ENCODE measurements at regions not wholly inside any gene's neighbourhood (a gene's known extent, or its start where the extent isn't known, plus 50 kb on each side); places are given as distances from the start of the nearest gene placed in this dataset.

DNA sequence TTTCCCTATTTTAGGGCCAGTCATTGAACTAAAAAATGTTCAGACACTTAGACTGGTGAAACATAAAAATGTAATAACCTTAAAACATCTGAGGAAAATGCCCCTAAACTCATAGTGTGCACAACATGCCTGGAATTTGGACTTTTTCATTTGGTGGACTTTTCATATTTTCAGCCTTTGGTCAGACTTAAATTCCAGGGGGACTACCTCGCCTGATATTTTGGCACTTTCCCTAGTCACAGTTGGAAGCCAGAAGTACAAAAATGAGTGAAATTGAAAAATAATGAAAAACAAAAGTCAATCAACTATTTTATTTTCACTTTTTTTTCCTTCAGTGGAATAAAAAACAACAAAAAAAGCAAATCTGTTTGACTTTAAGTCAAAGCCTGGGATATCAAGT lies 256.2 kb downstream of the ACTL7B start:
- DNase-seq, result no peak

DNA sequence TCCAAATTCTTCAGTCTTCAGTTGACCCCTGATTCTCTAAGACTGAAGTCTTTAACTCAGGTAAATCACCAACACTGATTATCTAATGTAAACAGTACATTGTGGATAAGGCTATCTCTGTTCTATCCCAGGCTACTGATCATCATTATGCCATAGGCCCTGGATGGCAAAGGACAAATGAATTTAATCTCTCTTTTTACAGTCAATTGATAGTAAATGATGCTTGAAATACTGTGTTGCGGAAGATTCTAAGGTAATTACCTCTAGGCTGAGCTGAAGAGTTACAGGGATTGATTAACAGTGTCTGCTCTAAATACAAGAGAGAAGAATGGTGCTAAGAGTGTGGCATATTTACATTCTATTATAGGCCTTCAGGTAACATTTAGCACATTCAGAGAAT lies 264.7 kb downstream of the ACTL7B start:
- no peak for DNase-seq

DNA sequence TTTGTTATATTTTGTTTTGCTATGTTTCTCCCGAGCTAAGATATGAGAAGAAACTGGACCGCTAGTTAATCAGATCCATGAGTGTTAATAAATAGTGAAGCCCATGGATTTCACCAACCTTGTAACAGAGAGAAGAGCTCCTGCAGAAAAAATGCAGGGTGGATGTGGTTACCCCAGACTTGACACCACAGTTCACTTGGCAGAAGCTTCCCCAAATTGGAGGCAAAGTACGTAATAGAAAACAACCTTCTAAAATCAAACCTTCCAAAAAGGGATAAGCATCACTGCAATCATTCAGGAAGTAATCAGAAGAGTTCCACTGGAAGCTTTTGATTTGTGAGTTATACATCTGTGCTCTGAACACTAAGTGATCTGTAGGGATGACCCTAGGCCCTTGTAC lies 267.5 kb downstream of the ACTL7B start:
- DNase-seq, result no peak

DNA sequence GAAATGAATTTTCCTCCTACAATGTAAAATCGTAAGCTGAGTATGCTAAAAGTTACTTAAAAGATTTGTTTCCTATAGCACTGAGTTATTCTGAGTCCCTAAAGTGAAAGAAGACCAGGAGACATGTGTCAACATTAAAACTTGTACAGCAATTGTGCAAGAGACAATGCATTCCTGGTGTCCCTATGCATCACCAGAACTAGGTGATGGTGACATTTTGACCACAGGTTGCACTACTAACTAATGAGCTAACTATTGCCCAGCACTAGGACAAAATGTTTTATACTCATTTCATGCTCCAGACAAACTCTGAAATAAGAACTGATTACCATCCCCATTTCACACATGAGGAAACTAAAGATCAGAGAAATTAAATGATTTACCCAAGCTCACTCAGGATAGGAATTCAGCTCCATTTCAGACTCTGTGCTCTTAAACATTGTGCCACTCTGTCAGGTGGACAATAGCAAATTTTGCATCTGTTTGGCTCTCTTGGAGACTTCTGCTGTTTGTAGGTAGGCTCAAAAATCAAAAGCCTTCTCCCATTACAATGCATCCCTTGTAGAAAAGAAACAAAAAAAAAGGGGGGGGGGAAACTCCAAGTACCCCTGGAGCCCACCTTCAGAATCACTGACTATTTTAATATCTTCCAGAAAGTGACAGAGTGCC lies 269.2 kb downstream of the ACTL7B start:
- DNase-seq, result no peak

DNA sequence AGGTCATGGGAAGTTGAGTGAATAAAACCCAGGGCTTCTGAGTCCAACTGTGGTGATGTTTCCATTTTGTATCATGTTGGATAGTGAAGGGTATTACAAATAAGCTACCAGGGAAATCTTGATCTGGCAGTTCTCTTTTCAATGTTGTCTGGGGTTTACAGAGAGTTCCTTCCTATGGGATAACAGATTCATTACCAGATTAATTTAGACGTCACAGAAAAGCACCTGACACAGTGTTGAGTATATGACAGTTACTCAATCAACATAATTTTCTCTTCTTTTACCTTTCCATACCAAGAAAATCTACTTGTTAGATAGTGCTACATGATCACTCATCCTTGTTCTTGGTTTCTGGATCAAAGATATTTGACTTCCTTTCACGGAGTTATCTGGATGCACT lies 270.9 kb downstream of the ACTL7B start:
- no peak for DNase-seq

DNA sequence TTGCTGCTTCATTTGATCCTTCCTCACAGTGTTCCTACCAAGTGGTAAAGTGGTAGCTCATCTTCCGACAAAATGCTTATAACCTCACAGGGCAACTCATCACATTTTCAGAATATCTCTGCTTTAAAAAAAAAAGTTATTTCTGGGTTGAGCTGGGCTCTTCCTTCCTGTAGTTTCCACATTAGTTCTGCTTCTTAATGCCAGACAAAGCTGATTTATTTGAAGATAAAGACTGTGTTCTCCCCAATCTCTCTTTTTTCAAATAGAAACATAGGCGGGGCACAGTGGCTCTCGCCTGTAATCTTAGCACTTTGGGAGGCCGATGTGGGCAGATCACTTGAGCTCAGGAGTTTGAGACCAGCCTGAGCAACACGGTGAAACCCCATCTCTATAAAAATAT lies 273.1 kb downstream of the ACTL7B start:
- DNase-seq, result no peak

DNA sequence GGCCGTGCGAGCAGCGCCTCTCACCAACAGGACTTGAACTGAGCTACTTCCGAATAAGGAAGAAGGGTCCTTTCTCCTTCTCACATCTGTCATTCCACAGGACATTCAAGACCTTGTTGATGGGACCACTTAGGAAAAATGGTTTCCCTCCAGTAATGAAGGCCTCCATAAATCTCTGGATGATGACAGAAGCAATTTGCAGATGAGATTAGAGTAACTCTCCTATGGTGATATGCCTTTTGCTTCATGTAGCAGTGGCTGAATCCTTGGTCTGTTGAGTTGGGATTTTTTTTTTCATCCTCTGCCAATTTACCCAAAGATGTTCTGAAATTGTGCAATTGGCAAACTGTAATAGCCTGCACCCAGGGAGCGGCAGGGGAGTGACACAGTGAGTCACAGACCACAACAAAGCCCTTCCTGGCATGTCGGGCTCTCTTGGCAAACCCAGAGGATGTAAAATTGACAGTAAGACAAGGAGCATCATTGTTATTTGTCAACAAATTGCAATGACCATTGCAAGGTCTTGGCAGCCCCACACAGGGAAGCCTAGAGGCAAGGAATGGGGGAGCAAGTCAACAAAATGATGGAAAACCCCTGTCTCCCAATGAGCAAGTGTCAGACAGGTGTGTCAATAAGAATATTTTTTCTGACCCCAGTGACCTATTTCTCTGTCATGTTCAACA lies 275.9 kb downstream of the ACTL7B start:
- no peak for DNase-seq

DNA sequence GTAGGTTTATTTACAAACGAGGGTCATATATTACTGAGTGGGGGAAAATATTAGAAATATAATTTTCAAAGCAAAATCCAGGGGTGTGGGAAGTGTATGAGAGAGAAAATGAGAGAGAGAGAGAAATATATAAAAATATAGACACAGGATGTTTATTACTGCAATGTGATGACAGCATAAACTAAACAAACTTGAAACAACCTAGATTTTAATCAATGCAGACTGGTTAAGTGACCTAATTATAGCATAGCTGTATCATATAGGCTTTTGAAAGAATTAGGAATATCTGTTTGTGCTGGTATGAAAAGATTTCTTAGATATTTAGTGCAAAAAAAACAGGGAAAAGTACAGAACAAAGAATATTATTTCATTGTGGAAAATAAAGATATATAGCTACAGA lies 280.5 kb downstream of the ACTL7B start:
- DNase-seq, result no peak

DNA sequence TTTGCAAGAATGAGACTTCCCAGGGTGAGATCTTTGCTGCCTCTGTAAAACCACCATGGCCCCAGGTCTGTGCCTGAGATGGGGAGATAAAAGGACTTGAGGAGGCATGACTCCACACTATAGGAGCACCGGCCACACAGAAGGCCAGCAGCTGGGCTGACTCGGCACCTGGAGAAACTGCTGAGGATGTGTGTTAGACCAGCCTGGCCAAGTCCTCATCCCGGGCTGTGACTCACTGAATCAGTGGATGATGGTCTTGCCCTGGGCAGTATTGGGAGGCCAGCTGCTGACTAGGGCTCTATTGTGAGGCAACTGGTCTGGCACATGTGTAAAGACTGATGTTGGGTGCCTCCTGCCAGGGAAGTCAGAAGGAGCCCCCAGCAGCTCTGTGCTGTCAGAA lies 286.2 kb downstream of the ACTL7B start:
- DNase-seq, result no peak

DNA sequence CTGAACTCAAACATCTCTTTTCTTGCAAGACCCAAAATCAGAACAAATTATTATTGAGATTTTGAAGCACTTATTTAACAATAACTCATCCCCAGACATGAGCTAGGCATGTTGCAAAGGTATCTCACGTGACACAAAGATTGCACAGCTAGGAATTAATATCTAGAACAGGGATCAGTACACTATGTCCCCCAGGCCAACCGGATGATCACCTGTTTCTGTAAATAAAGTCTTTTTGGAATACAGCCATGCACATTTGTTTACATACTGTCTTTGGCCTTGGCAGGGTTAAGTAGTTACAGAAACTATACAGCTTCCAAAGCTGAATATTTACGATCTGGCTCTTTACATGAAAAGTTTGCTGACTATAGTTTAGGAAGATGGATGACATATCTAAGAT lies 287.7 kb downstream of the ACTL7B start:
- peak; percentile 6 for DNase-seq

DNA sequence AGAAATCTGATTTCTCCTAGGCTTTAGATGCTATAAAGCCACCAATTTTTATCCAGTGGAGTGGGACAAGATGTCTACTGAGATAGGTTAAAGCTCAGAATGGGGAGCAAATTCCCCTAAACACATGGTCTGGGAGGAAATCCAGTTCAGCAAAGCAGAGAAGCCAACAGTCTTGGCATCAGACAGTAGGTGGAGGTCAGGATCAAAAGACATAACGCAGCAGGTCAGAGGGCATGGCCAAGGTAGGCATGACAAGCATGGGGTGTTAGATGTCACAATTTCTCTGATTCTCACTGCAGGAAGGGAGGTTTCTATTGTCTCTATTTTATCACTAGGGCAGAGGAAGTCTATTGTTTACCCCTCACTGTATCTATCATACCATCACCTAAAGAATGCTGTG lies 288.2 kb downstream of the ACTL7B start:
- no peak for DNase-seq

DNA sequence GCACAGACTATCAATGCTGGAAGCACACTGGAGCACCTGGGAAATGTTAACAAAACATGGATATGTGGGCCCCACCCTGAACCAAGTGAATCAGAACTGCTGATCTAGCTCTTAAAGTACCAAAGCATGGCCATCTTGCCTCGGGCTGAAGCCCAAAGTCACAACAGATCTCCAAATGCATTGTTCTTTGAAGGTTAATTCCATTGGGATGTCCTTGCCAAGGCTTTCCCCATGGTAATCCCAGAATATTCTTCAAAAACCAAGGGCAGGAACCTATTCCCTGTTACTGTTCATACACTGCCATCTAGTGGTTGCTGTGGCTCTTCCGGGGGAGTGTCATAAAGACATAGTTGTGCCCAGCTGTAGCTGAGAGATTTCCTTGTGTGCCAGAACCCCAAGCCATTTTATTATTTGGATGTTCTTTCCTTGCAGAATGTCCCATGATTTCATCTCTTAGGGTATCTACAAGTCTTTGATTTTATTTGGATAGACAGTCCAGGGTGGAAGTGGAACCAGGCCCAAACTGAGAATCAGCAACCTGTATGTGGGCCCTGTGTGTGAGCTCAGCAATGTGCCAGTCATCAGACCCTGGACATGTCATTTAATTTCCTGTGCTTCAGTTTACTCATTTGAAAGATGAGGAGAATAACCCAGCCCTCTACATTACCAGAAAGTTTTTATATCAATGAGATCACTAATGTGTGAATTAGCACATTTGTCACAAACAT lies 290.0 kb downstream of the ACTL7B start:
- DNase-seq, result peak; percentile 85

DNA sequence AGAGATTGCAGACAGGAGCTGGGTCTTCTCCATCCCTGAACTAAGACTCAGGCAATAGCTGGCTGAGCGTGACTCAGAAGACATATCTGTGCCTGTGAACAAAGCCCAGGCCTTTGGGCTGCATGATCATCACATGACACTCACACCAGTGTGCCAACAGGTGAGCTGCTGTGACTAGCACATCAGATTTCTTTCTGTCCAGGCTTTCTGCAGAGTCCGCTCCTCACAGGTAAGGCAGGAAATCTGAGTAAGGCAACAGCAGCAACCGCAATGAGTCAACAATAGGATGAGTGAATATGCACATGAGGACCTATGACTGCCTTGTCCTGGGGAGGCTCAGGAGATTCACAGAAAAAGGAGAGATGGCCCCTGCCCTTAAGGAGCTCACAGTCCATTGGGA lies 293.6 kb downstream of the ACTL7B start:
- DNase-seq, result no peak

DNA sequence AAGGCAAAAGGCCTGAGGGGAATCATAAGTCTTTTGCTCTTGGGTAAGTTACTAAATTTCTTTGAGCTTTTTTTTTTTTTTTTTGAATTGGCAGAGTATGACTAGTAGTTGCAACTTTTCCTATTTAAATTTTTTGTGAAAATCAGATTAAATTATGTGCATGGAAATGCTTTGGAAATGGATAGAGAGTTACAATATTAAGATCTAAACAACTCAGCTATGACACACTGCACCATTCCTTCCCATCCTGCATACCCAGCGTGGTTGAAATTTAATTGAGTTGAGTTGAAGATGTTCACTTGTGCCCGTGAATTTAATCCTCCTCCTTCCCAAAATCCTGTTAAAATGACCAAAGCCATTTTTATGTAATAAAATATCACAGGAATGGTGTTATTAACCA lies 296.4 kb downstream of the ACTL7B start:
- DNase-seq, result no peak

DNA sequence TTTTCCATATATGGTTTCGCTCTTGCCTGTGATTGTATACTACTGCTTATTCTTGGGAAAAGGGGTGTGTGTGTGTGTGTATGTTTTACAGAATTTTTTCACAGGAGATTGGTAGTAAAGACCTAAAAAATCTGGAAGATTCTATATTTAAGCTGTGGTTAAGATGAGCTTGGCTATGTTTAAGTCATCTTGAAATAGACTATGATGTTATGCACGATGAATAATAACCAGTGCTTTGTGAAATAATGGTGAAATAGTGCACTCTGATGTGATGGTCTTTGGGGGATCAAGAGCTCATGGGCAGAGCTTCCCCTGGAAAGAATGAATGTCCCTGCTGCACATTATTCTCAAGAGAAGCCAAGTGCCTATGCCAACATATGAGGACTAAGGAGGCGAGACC lies 301.0 kb downstream of the ACTL7B start:
- no peak for DNase-seq

DNA sequence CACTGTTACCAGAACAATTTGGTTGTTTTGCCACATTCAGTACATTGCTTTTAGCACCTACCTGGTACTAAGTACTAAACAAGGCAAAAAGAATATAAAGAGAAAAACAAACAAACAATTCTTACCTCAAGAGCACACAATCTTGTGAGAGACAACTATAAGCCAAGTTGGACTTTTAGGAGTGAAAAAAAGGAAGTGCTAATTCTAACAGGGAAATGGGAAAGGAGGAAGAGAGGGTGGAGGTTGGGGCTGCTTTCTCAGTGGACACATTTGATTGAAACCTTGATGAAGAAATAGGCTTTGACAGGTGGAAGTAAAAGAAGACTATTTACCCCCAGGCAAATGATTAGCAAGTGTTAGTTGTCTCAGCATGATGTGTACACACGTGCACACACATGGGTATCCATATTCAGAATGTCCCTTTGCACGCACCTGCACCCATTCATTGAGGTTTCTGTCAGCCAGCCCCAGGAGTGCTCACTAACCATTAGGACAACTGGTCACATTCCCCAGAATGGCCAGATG lies 302.6 kb downstream of the ACTL7B start:
- DNase-seq, result no peak

DNA sequence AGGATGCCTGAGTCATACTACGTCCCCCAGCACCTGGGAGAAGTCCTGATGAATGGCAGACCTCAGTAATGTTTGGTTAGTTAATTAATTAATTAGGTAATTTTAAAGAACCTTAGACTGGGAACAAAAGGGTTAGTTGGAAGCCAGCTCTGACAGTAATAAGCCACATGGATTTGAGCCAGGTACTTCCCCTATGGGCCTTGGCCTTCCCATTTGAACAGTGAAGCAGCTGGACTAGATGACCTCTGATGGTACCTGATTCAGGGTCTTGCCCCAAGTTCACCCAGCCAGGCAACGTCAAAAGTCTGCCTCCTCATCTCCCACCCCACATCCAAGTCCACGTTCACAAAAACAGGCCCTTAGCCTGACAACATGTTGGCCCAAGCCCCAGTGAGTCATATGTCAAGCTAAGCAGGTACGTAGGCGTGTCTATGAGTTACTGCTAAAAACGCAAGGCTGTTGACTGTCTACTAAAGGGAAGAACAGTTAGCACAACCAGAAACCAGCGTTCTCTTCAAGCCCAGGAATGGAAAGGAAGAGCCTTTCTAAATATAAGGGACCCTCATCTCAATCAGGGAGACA lies 303.2 kb downstream of the ACTL7B start:
- no peak for DNase-seq

DNA sequence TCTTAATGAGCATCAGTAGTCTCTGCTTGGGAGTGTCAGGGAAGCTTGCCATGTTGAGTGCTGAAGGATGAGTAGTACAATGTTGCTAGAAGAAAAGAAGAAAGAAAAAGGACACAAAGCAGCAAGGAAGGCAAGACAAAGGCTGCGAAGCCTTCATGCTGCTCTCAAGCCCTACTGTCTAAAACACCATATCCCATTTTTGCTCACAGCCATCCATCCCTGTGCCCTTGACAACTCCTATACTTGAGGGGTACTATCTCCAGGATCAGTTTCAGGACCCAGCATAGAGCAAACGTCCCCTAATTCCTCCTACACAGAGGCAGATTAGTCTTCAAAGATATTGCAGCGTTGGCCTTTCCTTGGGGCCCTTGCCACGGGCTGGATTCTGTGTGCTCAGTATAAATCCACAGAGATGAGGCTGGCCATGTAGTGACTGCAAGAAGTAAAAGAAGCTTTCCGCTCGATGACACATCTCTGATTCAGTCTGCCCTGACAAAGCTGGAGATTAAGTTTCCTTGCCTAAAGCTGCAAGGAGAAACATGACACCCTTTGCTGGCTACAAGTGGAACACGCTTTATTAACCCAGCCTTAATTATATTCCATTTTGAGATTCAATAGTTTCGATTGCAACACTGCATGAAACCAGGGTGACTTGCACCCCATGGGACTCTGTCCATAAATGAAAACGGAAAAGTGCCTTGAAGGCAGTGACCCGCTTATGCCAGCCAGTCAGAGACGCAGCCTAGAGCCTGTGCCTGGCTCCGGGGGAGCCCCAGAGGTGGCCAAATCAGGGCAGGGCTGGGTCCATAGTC lies 304.6 kb downstream of the ACTL7B start:
- no peak for DNase-seq

DNA sequence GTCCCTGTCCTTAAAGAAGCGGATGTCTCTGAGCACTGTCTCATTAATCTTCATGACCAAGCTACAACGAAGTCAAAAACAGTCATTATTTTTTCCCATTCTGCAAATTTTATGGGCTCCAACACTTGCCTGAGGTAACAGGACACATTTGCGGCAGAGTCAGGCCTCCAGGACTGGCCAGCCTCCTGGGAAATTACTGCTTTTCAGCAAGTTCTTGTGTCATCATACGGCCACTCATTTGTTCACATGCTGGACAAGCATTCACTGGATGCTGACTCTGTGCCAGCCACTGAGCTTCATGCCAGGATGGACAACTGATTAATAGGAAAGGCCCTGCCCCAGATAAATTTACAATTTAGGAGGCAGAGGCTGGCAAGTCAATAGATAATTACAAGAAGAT lies 305.7 kb downstream of the ACTL7B start:
- no peak for DNase-seq

DNA sequence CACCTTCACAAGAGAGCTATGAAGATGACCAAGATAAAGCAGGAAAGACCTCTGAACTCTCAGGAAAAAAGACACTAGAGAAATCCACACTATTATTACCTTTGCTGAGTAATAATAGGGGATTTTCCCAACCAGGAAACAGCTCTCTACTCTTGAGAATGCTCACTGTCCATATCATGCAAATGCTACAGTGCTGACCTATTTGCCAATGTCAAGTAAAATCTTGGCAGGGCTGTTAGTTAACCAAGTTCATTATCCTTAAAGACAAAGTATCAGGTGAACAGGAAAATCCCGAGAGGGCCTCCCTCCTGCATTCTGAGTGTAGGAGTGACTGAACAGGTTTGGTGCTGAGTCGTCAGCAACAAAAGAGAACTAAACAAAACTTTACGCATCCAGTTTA lies 306.6 kb downstream of the ACTL7B start:
- no peak for DNase-seq

DNA sequence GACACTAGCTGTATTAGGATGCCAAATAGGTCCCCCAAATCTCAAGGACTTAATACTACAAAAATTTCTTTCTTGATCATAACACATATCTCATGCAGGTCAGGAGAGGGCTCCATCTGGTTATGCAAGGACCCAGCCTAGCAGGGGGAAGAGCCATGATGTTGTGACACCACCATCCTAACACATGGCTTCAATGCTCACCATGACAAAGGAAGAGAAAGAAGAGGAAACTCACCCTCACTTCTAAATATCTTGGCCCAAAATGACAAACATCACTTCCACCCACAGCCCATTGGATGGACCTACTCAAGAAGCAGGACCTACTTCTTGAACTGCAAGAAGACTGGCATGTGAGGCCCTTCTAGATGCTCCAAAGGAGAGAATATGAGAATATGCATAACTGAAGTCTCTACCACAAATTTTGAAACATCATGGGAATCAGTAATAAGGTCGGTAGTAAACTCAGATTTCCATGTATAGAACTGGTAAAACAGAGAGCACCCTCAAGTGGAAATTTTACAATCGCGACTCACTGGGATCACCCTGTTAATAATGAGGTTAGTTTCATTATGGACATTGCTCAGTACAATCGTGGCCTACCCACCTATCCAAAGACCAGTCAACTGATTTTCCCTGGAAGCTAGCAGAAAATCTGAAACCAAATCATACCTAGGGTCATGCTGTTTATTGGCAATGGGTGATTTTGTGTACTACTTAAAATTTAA lies 308.2 kb downstream of the ACTL7B start:
- DNase-seq, result no peak

DNA sequence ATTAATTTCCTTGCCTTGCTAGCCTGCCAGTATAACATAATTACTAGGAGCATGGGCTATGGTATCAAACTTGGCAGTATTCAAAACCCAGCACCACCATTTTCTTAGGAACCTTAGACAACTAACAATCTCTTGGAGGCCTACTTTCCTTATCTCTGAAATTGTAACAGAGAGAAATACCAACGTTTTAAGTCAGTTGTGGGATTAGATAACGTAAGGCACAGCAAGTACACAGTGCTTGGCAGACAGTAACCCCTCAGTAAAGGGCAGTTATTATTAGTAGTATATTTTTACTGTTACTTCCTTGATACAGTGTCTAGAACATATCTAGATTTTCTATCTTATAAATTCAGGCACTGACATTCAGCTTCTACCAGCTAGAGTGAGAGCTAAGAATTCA lies 309.6 kb downstream of the ACTL7B start:
- no peak for DNase-seq
